ENCODE measurements at regions not wholly inside any gene's neighbourhood (a gene's known extent, or its start where the extent isn't known, plus 50 kb on each side); places are given as distances from the start of the nearest gene placed in this dataset.

DNA sequence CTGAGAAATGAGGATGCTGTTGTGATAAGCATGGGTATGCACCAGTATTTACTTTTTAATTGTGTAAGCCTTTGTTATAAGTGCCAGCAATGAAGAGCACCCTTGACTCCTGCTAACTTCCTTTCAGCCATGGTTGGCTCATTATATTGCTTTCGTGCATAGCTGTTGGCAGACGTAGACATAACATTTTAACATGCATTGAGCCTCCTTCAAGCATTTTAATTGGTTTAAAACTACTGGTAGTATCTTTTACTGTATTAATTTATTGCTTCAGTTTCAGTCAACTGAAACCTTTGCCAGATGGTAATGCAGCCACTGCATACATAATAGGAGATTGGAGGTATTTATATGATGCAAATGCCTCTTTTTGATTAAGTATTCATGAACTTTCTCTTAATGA is 1285.4 kb downstream of the PCDH18 start:
- no peaks in the 10 kb centered on the region for H3K4me1 Mint-ChIP-seq (ENCODE audit: low read depth)
- H3K27ac Mint-ChIP-seq: no peak overlapping the region
- no peak overlapping the region for H3K4me3 Mint-ChIP-seq
- intact Hi-C loops (cut with micrococcal nuclease): no loop called here
- H3K9me3 Mint-ChIP-seq: peaks cover 3% of the 10 kb centered on the region
- no peaks in the 10 kb centered on the region for H3K36me3 Mint-ChIP-seq (ENCODE audit: low read depth)
- no peak for DNase-seq (ENCODE audit: low spot score)
- no peaks in the 10 kb centered on the region for H3K27me3 Mint-ChIP-seq (ENCODE audit: insufficient read depth)

DNA sequence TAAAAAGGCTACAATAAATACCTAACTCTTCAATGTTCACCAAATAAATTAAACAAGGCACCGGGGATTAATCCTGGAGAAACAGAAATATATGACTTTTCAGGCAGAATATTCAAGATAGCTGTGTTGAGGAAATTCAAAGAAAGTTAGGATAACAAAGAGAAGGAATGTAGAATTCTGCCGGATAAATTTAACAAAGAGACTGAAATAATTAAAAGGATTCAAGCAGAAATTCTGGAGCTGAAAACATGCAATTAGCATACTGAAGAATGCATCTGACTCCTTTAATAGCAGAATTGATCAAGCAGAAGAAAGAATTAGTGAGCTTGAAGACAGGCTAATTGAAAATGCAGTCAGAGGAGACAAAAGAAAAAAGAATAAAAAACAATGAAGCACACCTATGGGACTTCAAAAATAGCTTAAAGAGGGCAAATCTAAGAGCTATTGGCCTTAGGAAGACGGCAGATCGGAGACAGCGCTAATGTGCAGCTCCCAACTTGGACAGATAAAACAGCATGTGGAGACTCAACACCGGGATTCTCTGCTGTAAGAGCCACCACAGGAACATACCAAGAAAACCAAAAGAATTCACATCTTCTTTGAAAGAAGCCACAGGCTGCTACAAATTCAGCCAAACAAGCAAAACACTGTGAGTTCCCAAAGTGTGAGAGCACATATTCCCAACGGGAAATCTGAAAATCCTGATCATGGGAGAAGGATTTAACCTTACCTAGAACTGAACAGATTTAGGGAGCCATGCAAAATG is 1290.9 kb downstream of the PCDH18 start:
- no peaks in the 10 kb centered on the region for H3K27me3 Mint-ChIP-seq (ENCODE audit: insufficient read depth)
- intact Hi-C loops (cut with micrococcal nuclease): no loop called here
- no peak overlapping the region for H3K4me3 Mint-ChIP-seq

DNA sequence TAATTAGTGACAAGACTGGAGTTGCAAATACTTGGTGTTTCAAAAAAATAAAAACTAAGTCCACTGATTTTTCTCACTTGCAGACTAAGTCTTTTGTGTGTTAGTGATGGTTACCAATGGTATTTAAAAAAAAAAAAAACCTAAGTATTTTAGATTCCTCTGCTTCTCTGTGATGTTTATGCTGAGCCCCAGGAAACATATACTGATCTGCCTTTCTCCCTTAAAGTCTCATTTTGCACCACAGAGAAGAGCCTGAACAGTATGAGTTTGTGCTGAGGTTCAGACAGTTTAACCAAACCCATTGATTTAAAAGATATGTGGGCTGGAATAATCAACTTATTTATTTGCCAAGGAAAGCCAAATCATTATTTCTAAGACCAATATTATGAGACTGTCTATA is 1305.0 kb downstream of the PCDH18 start:
- Mint-ChIP-seq H3K27ac (no peak overlapping the region), H3K9me3 (no peaks in the 10 kb centered on the region), H3K4me1 (ENCODE audit: low read depth) (no peaks in the 10 kb centered on the region), H3K36me3 (ENCODE audit: low read depth) (no peaks in the 10 kb centered on the region), H3K27me3 (ENCODE audit: insufficient read depth) (no peaks in the 10 kb centered on the region), H3K4me3 (no peak overlapping the region)
- intact Hi-C loops (cut with micrococcal nuclease): no loop called here
- DNase-seq (ENCODE audit: low spot score): no peak

More for the DNA sequence above, 1290.9 kb downstream of the PCDH18 start:
- no peak for DNase-seq (ENCODE audit: low spot score)
- Mint-ChIP-seq H3K36me3 (ENCODE audit: low read depth) (no peaks in the 10 kb centered on the region), H3K9me3 (peaks cover 9% of the 10 kb centered on the region), H3K27ac (no peak overlapping the region), H3K4me1 (ENCODE audit: low read depth) (no peaks in the 10 kb centered on the region)

DNA sequence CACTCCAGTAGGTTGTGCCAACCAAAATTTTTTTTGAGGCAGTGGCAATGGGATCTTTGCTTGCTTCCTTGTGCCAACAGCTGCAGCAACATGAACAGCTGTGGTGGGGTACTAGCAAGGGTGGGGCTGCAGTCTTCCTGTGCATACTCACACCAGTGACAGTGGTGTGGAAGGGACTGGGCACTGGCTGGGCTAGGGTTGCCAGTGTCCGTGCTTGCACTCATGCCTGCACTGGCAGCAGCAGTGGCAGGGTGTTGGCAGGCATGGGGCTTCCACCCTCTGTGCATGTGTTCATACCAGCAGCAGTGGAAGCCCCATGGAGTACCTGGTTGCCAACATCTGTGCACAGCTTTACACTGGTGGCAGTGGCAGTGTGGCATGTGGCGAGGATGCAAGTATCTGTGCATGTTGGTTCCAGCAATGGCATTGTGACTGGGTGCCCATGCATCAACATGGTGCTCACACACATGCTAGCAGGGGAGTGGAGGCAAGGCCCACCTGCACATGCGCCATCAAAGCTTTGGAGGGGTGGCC is 1312.6 kb downstream of the PCDH18 start:
- no peaks in the 10 kb centered on the region for H3K27me3 Mint-ChIP-seq (ENCODE audit: insufficient read depth)
- H3K27ac Mint-ChIP-seq: no peak overlapping the region
- H3K9me3 Mint-ChIP-seq: peaks cover 4% of the 10 kb centered on the region
- H3K4me1 Mint-ChIP-seq (ENCODE audit: low read depth): no peaks in the 10 kb centered on the region
- H3K4me3 Mint-ChIP-seq: no peak overlapping the region
- intact Hi-C loops (cut with micrococcal nuclease): no loop called here
- DNase-seq (ENCODE audit: low spot score): no peak
- no peaks in the 10 kb centered on the region for H3K36me3 Mint-ChIP-seq (ENCODE audit: low read depth)

DNA sequence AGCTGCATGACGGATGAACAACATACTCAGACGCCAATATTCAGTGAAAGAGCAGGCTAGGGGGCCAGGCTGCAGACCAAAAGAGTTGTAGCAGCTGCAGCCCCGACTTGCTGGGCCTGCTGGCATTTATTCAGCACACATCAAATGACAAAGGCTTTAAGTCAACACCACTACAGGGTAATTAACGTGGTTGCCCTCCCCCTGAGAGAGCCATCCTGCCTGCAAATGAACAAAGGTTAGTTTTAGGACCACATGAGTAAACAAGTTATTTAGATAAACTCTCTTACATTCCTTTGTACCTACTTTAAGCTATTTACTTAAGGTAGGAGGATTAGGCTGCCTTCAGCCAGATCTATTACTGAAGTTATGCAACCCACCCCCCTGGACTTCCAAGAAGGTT is 1329.1 kb downstream of the PCDH18 start:
- Mint-ChIP-seq H3K9me3 (peaks cover 4% of the 10 kb centered on the region), H3K36me3 (ENCODE audit: low read depth) (no peaks in the 10 kb centered on the region), H3K4me1 (ENCODE audit: low read depth) (no peaks in the 10 kb centered on the region), H3K27me3 (ENCODE audit: insufficient read depth) (no peaks in the 10 kb centered on the region), H3K4me3 (no peak overlapping the region), H3K27ac (no peak overlapping the region)
- intact Hi-C loops (cut with micrococcal nuclease): no loop called here
- DNase-seq (ENCODE audit: low spot score): no peak

DNA sequence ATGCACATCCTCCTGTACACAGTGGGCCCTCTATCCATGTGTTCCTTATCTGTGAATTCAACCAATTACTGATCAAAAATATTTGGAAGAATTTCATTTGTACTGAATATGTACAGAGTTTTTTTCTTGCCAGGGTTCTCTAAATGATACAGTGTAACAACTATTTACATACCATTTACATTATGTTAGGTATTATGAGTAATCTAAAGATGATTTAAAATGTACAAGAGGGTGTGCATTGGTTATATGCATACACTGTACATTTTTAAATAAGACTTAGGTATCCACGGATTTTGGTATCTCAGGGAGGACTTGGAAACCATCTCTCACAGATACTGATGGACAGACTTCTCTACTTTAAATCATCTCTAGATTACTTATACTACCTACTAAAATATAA is 1333.9 kb downstream of the PCDH18 start:
- Mint-ChIP-seq H3K9me3 (peaks cover 4% of the 10 kb centered on the region), H3K4me1 (ENCODE audit: low read depth) (no peaks in the 10 kb centered on the region), H3K27ac (no peak overlapping the region), H3K36me3 (ENCODE audit: low read depth) (no peaks in the 10 kb centered on the region), H3K4me3 (no peak overlapping the region), H3K27me3 (ENCODE audit: insufficient read depth) (no peaks in the 10 kb centered on the region)
- intact Hi-C loops (cut with micrococcal nuclease): no loop called here
- DNase-seq (ENCODE audit: low spot score): no peak

DNA sequence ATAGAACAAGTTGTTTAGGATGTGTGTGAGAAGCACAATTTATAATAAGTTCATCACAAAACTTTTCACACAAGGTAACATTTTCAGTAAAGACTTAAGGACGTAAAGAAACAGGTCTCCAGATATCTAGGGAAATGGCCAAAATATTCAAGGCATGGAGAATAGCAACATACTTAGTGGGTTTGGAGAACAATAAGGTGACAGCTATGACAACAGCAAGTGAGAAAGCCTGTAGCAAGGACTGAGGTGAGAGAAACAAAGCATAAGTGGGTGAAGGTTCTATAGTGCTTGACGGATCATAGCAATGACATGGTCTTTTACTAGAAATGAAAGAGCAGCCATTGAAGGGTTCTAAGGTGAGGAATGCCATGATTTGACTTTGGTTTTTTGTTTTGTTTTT is 1337.3 kb downstream of the PCDH18 start:
- intact Hi-C loops (cut with micrococcal nuclease): no loop called here
- Mint-ChIP-seq H3K4me1 (ENCODE audit: low read depth) (no peaks in the 10 kb centered on the region), H3K9me3 (peaks cover 4% of the 10 kb centered on the region), H3K4me3 (no peak overlapping the region), H3K27ac (no peak overlapping the region), H3K27me3 (ENCODE audit: insufficient read depth) (no peaks in the 10 kb centered on the region), H3K36me3 (ENCODE audit: low read depth) (no peaks in the 10 kb centered on the region)
- DNase-seq (ENCODE audit: low spot score): no peak

DNA sequence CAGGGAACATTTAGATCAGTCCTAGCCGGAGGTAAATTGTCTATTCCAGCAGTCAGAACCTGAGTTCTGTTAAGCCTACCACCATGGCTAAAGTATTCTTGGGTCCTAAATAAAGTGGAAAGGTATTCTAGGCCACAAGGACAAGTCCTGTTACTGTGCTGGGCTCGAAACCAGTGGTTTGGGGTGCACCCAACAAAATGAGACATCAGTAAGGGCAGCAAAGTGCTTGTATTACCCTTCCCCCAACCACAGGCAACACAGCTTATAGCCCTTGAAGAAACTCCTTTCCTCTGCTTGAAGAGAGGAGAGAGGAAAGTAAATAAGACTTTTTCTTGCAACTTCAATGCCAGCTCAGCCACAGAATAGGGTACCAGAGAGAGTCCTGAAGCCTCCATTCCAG is 1345.6 kb downstream of the PCDH18 start:
- Mint-ChIP-seq H3K4me1 (ENCODE audit: low read depth) (no peaks in the 10 kb centered on the region), H3K27me3 (ENCODE audit: insufficient read depth) (no peaks in the 10 kb centered on the region), H3K36me3 (ENCODE audit: low read depth) (no peaks in the 10 kb centered on the region), H3K4me3 (no peak overlapping the region), H3K27ac (no peak overlapping the region), H3K9me3 (peaks cover 4% of the 10 kb centered on the region)
- no peak for DNase-seq (ENCODE audit: low spot score)
- intact Hi-C loops (cut with micrococcal nuclease): no loop called here

DNA sequence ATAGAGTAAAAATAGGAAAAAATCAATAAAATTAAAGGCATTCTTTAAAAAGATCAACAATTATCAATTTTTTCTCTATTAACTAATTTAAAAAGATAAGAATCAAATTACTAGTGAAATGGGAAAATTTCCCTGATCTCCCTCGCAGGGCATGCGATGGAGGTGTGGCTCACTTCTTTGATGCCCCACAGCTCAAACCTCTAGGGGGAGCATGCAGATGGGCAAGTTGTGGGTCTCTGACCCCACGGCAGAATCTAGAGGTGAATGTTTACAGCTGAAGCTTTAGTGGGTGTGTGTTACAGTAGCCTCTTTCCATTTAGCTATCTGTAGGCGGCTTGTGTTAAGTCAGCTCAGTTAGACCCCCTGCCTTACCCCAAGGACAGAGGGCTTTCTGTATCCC is 1348.8 kb downstream of the PCDH18 start:
- no peaks in the 10 kb centered on the region for H3K4me1 Mint-ChIP-seq (ENCODE audit: low read depth)
- DNase-seq (ENCODE audit: low spot score): no peak
- intact Hi-C loops (cut with micrococcal nuclease): no loop called here
- no peaks in the 10 kb centered on the region for H3K36me3 Mint-ChIP-seq (ENCODE audit: low read depth)
- no peaks in the 10 kb centered on the region for H3K27me3 Mint-ChIP-seq (ENCODE audit: insufficient read depth)
- no peaks in the 10 kb centered on the region for H3K9me3 Mint-ChIP-seq
- H3K4me3 Mint-ChIP-seq: no peak overlapping the region
- H3K27ac Mint-ChIP-seq: no peak overlapping the region

DNA sequence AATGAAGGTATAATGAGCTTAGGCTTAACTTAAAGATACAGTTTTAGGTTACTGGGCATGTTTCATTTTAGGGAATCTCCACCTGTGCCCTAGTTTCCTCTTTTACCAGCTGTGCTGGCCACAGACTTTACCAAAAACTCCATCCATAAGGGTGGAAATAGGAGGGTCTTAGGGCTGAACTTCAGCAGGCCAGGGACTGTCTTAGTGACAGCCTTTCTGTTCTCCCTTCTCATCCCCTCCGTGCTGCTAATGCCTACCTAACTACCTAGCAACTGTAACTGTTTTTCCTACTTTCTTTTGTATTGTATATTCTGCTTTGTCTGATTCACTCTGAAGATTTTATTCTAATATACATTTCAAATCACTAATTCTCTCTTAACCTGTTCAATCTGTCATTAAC is 1375.3 kb downstream of the PCDH18 start:
- H3K4me1 Mint-ChIP-seq (ENCODE audit: low read depth): no peaks in the 10 kb centered on the region
- no peak overlapping the region for H3K27ac Mint-ChIP-seq
- no peaks in the 10 kb centered on the region for H3K27me3 Mint-ChIP-seq (ENCODE audit: insufficient read depth)
- no peak overlapping the region for H3K4me3 Mint-ChIP-seq
- peaks cover 3% of the 10 kb centered on the region for H3K9me3 Mint-ChIP-seq
- H3K36me3 Mint-ChIP-seq (ENCODE audit: low read depth): no peaks in the 10 kb centered on the region
- intact Hi-C loops (cut with micrococcal nuclease): no loop called here
- DNase-seq (ENCODE audit: low spot score): no peak

DNA sequence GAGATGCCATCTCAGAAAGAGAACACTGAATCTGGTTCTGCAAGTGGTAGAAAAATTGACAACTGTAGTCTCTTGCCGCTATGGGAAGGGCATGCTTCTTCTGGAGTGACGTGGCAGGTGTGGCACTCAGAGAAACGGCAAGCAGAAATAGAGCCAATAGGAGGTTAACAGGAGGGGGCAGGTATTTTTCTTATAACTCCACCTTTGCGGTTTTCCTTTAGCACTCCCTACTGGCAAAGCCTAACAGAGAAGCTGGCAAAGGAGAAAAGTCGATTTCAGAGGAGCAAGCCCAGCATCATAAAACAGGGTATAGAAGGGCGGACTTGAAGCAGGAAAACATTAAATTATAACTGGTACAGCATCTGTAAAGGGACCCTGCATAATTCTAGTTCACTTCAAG is 1382.2 kb downstream of the PCDH18 start:
- intact Hi-C loops (cut with micrococcal nuclease): no loop called here
- H3K9me3 Mint-ChIP-seq: peaks cover 12% of the 10 kb centered on the region
- H3K36me3 Mint-ChIP-seq (ENCODE audit: low read depth): no peaks in the 10 kb centered on the region
- no peak overlapping the region for H3K4me3 Mint-ChIP-seq
- H3K27me3 Mint-ChIP-seq (ENCODE audit: insufficient read depth): no peaks in the 10 kb centered on the region
- H3K27ac Mint-ChIP-seq: no peak overlapping the region
- no peak for DNase-seq (ENCODE audit: low spot score)
- H3K4me1 Mint-ChIP-seq (ENCODE audit: low read depth): no peaks in the 10 kb centered on the region

DNA sequence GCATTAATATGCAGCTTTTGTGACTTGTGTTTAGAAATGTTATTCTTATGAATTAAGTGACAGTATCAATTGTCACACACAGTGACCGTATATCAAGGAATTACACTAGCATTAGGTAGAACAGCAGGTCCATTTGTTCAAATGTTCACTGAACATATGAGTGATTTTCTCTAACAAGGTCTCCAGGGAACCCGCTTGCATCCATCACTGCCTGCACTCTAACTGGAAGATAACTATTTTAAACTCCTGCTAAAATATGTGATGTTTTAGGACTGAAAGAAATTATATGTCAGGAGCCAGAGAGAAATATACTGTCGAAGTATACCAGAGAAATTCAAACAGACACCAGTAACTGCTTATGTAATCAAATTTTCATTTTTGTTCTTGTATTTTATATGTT is 1395.7 kb downstream of the PCDH18 start:
- no peak for DNase-seq (ENCODE audit: low spot score)
- H3K4me1 Mint-ChIP-seq (ENCODE audit: low read depth): no peaks in the 10 kb centered on the region
- H3K36me3 Mint-ChIP-seq (ENCODE audit: low read depth): no peaks in the 10 kb centered on the region
- intact Hi-C loops (cut with micrococcal nuclease): no loop called here
- no peaks in the 10 kb centered on the region for H3K27me3 Mint-ChIP-seq (ENCODE audit: insufficient read depth)
- no peaks in the 10 kb centered on the region for H3K9me3 Mint-ChIP-seq
- no peak overlapping the region for H3K27ac Mint-ChIP-seq
- H3K4me3 Mint-ChIP-seq: no peak overlapping the region

DNA sequence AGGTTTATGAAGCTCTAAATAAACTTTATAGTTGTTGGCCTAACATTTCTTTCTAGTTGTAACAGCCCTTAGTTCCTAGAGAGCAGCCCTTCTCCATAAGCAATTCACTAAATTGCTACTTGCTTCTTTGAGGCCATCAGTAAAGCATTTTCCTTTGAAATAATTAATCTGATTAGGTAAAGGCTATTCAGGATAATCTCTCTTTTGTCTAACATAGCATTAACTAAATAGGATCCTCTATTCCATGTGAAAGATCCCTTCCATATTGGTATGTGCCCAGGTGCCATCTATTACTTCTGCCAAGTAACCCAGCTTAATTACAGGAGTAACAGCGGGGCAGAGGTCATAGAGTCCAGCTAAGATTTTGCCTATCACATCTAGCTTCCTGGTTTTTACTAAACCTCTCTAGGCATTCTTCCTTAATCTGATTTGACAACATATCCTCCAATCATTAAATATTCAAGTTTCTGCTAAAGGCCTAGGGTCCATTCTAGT is 1408.0 kb downstream of the PCDH18 start:
- no peaks in the 10 kb centered on the region for H3K4me1 Mint-ChIP-seq (ENCODE audit: low read depth)
- H3K36me3 Mint-ChIP-seq (ENCODE audit: low read depth): no peaks in the 10 kb centered on the region
- DNase-seq (ENCODE audit: low spot score): no peak
- H3K9me3 Mint-ChIP-seq: no peaks in the 10 kb centered on the region
- no peak overlapping the region for H3K27ac Mint-ChIP-seq
- intact Hi-C loops (cut with micrococcal nuclease): no loop called here
- no peak overlapping the region for H3K4me3 Mint-ChIP-seq
- H3K27me3 Mint-ChIP-seq (ENCODE audit: insufficient read depth): no peaks in the 10 kb centered on the region

DNA sequence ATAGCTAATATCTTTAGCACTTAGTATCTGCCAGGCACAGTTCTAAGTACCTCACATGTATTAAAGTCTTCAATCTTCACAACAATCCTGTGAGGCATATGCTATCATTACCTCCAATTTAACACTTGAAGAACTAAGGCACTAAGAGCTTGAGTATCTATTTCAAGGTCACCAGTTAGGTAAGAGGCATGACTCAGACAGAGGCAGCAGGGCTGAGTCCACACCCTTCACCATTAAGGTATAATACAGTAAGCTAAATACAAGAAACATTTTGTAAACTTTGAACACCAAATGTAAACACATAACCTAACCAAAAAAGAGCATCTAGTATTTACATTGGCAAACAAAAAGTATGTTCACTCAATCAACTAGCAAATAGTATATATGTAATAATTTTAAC is 1410.9 kb downstream of the PCDH18 start:
- no peak overlapping the region for H3K4me3 Mint-ChIP-seq
- H3K27ac Mint-ChIP-seq: no peak overlapping the region
- no peaks in the 10 kb centered on the region for H3K9me3 Mint-ChIP-seq
- no peaks in the 10 kb centered on the region for H3K36me3 Mint-ChIP-seq (ENCODE audit: low read depth)
- intact Hi-C loops (cut with micrococcal nuclease): no loop called here
- no peaks in the 10 kb centered on the region for H3K4me1 Mint-ChIP-seq (ENCODE audit: low read depth)
- no peaks in the 10 kb centered on the region for H3K27me3 Mint-ChIP-seq (ENCODE audit: insufficient read depth)
- DNase-seq (ENCODE audit: low spot score): no peak

Data from activated T-helper 1 cell treated with anti-CD3 and anti-CD28 coated beads, Interleukin-12 subunit alpha, Interleukin-12 subunit beta, Interleukin-2, Interleukin-4 antibody, amounts not matched to agents 30 ng/mL and 10 ng/mL and 1 ng/mL, durations not matched to agents 14 hours and 24 hours and 36 hours (primary cell).